ENCODE measurements at regions not wholly inside any gene's neighbourhood (a gene's known extent, or its start where the extent isn't known, plus 50 kb on each side); places are given as distances from the start of the nearest gene placed in this dataset.

DNA sequence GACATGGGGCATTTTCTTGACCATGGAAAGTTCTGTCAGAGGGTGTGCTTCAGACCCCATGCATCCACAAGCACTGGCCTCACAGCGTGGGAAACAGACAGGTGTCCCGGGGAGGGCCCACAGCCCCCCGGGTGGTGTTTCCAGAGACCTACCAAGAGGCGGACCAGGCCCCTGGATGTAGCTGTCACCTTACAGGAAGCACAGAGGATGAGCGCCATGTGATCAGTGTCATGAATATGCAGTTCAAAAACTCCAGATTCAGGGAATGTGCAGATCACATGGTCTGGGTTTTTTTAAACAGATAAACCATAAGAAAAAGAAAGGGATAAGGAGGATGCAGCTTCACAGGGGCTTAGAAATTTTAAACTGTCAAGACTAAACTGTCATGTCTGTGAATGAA, 61.0 kb upstream of the SPATA13 start:
- no peak overlapping the region for H2AFZ ChIP-seq (ENCODE audit: low read depth, low read length, severe bottlenecking)
- H3F3A ChIP-seq (ENCODE audit: insufficient read depth), result no peaks in the 10 kb centered on the region
- H4K20me1 ChIP-seq (ENCODE audit: low read depth, low read length), result no peaks in the 10 kb centered on the region
- no peaks in the 10 kb centered on the region for H3K27me3 ChIP-seq (ENCODE audit: low read length)
- no peak overlapping the region for H3K9ac ChIP-seq (ENCODE audit: low read length)
- H3K4me3 ChIP-seq (ENCODE audit: insufficient read depth, low read length, poor library complexity, severe bottlenecking), result no peak overlapping the region
- no peaks in the 10 kb centered on the region for H3K79me2 ChIP-seq (ENCODE audit: insufficient read depth, low read length)
- TF ChIP-seq, protein P1, sequence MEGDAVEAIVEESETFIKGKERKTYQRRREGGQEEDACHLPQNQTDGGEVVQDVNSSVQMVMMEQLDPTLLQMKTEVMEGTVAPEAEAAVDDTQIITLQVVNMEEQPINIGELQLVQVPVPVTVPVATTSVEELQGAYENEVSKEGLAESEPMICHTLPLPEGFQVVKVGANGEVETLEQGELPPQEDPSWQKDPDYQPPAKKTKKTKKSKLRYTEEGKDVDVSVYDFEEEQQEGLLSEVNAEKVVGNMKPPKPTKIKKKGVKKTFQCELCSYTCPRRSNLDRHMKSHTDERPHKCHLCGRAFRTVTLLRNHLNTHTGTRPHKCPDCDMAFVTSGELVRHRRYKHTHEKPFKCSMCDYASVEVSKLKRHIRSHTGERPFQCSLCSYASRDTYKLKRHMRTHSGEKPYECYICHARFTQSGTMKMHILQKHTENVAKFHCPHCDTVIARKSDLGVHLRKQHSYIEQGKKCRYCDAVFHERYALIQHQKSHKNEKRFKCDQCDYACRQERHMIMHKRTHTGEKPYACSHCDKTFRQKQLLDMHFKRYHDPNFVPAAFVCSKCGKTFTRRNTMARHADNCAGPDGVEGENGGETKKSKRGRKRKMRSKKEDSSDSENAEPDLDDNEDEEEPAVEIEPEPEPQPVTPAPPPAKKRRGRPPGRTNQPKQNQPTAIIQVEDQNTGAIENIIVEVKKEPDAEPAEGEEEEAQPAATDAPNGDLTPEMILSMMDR (IDR thresholded peaks at IDR 0.05; ENCODE audit: insufficient read depth, low read length, poor library complexity, severe bottlenecking), result no peak
- TF ChIP-seq EZH2phosphoT487 (conservative IDR thresholded peaks at IDR 0.05; ENCODE audit: low read length), result no peak
- H3K27ac ChIP-seq (ENCODE audit: low read depth, low read length), result no peak overlapping the region
- H3K4me2 ChIP-seq (ENCODE audit: low read depth, low read length, poor library complexity, severe bottlenecking), result no peak overlapping the region
- H3K9me2 ChIP-seq (replicated peaks; ENCODE audit: insufficient read depth, low read length), result no peaks in the 10 kb centered on the region
- H3K36me3 ChIP-seq (ENCODE audit: low read length), result no peaks in the 10 kb centered on the region
- no peaks in the 10 kb centered on the region for H3K9me3 ChIP-seq (ENCODE audit: insufficient read depth, low read length)

DNA sequence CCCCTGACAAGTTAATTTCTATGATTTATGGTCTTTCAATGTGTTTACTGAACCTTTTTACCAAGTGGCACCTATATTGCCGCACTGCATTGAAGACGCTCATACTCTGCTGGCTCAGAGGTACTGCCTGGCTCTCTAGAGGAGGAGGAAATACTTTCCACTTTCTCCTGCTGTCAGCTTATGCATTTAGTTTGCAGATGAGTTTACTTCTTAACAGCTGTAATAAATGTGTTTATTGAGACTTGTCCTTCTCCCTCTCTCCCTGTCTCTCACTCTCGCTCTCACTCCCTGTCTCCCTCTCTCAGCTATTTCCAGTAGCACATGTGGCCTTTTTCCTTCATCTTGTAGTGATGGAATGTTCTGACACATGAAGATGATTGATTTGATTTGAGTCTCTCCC, 60.3 kb upstream of the SPATA13 start:
- H3K9me2 ChIP-seq (replicated peaks; ENCODE audit: insufficient read depth, low read length), result no peaks in the 10 kb centered on the region

DNA sequence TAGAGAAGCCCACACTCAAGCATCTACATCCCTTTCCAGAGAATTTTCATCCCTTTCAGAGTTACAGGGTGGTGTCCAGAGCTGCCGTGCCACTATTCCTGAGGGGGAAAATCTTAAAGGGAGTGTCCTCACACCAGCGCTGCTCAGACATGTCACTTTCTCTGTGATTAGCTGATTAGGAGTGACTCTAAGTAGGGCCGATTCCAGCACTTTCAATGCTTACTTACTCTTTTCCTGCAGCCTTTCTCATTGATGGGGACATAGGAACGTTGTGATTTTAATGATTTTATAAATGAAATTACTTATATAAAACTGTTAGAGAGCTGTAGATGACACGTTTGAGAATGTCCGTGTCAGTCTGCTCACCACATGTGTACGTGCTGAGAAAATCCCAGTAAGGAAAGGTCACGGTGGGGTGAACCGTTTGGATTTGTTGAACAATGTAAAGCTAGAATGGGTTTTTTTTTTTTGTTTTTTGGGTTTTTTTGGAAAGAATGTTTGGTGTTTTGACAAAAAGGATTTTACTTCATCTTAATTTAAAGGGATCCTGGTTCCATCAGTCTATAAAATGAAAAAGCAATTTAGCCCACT, 56.6 kb upstream of the SPATA13 start:
- Histone ChIP-seq H3K27me3 (ENCODE audit: low read length) (no peaks in the 10 kb centered on the region), H4K20me1 (ENCODE audit: low read depth, low read length) (no peaks in the 10 kb centered on the region), H3K9me3 (ENCODE audit: insufficient read depth, low read length) (no peaks in the 10 kb centered on the region), H3K9me2 (replicated peaks; ENCODE audit: insufficient read depth, low read length) (no peaks in the 10 kb centered on the region), H3K36me3 (ENCODE audit: low read length) (no peaks in the 10 kb centered on the region), H3K9ac (ENCODE audit: low read length) (no peak overlapping the region), H3K27ac (ENCODE audit: low read depth, low read length) (no peak overlapping the region), H3K4me3 (ENCODE audit: insufficient read depth, low read length, poor library complexity, severe bottlenecking) (no peak overlapping the region), H3F3A (ENCODE audit: insufficient read depth) (no peaks in the 10 kb centered on the region), H3K79me2 (ENCODE audit: insufficient read depth, low read length) (no peaks in the 10 kb centered on the region), H3K4me2 (ENCODE audit: low read depth, low read length, poor library complexity, severe bottlenecking) (no peak overlapping the region), H2AFZ (ENCODE audit: low read depth, low read length, severe bottlenecking) (no peak overlapping the region)
- TF ChIP-seq EZH2phosphoT487 (conservative IDR thresholded peaks at IDR 0.05; ENCODE audit: low read length), result no peak
- TF ChIP-seq, protein P1 (IDR thresholded peaks at IDR 0.05; ENCODE audit: insufficient read depth, low read length, poor library complexity, severe bottlenecking), result no peak

More for the DNA sequence above, 60.3 kb upstream of the SPATA13 start:
- Histone ChIP-seq H3K9ac (ENCODE audit: low read length) (no peak overlapping the region), H3K27me3 (ENCODE audit: low read length) (no peaks in the 10 kb centered on the region), H3K4me2 (ENCODE audit: low read depth, low read length, poor library complexity, severe bottlenecking) (no peak overlapping the region), H3K9me3 (ENCODE audit: insufficient read depth, low read length) (no peaks in the 10 kb centered on the region), H3K79me2 (ENCODE audit: insufficient read depth, low read length) (no peaks in the 10 kb centered on the region), H3F3A (ENCODE audit: insufficient read depth) (no peaks in the 10 kb centered on the region), H3K4me3 (ENCODE audit: insufficient read depth, low read length, poor library complexity, severe bottlenecking) (no peak overlapping the region), H2AFZ (ENCODE audit: low read depth, low read length, severe bottlenecking) (no peak overlapping the region), H3K36me3 (ENCODE audit: low read length) (no peaks in the 10 kb centered on the region), H4K20me1 (ENCODE audit: low read depth, low read length) (no peaks in the 10 kb centered on the region), H3K27ac (ENCODE audit: low read depth, low read length) (no peak overlapping the region)
- TF ChIP-seq, protein P1 (IDR thresholded peaks at IDR 0.05; ENCODE audit: insufficient read depth, low read length, poor library complexity, severe bottlenecking), result no peak
- TF ChIP-seq EZH2phosphoT487 (conservative IDR thresholded peaks at IDR 0.05; ENCODE audit: low read length), result no peak
